Peyer's patch (tissue), 4 donors: ENCODE measurements at regions not wholly inside any gene's neighbourhood (a gene's known extent, or its start where the extent isn't known, plus 50 kb on each side); places are given as distances from the start of the nearest gene placed in this dataset.

Experiments
- CTCF ChIP-seq, 6 experiments: fragments of 450-650 bp in 4 of 6; fragments of 200-600 bp in 2 of 6; sonication (generic) in 1 of 6; IDR thresholded peaks; one replicate each; pipeline ENCODE4 v1.5.1; 2017 to 2019; ENCODE audit warnings: antibody characterized with exemption in 6 of 6, mild to moderate bottlenecking in 3 of 6, moderate library complexity in 1 of 6
- POLR2A ChIP-seq, 2 donors: fragments of 450-650 bp; IDR thresholded peaks; one replicate each; pipeline ENCODE4 v1.5.1; 2017; ENCODE audit warnings: antibody characterized with exemption in 2 of 2, mild to moderate bottlenecking in 2 of 2, moderate library complexity in 2 of 2

GRCh38 chr6:21811484-21811883 is 217.9 kb downstream of the SOX4 start:
- TF ChIP-seq CTCF (IDR thresholded peaks at IDR 0.05) (no peak), POLR2A (IDR thresholded peaks at IDR 0.05) (no peak)
